Natural killer cell (primary cell): ENCODE measurements at regions not wholly inside any gene's neighbourhood (a gene's known extent, or its start where the extent isn't known, plus 50 kb on each side); places are given as distances from the start of the nearest gene placed in this dataset.

Source experiments
- ATAC-seq, 3 donors: fragments of 150-1000 bp in 2 of 3; fragments of 200-7000 bp in 1 of 3; cut with Tn5 transposase; 1 replicate in 1 of 3; 2 replicates in 2 of 3; pipeline ENCODE4 v1.10.0; 2021; ENCODE audit warnings: mild to moderate bottlenecking in 2 of 3, moderate library complexity in 2 of 3
- DNase-seq, 2 donors: peaks; one replicate each; pipeline versions ENCODE4 v3.0.0 to v3.0.0-alpha.2; 2013 to 2021; ENCODE audit warnings: mixed read lengths in 1 of 2
- H3K27ac ChIP-seq: one replicate; pipeline ENCODE4 v1.5.1; 2013; ENCODE audit warnings: mild to moderate bottlenecking, low read length
- H3K27me3 ChIP-seq: one replicate; pipeline ENCODE4 v1.6.1; 2013; ENCODE audit warnings: low read length; ENCODE audit not compliant: control insufficient read depth, insufficient read depth
- H3K36me3 ChIP-seq: one replicate; pipeline ENCODE4 v1.6.1; 2013; ENCODE audit warnings: low read length; ENCODE audit not compliant: control insufficient read depth, insufficient read depth
- H3K4me1 ChIP-seq: one replicate; pipeline ENCODE4 v1.6.1; 2013; ENCODE audit warnings: low read length; ENCODE audit not compliant: control insufficient read depth, insufficient read depth
- H3K4me3 ChIP-seq: one replicate; pipeline ENCODE4 v1.5.1; 2013; ENCODE audit warnings: low read length
- H3K9me3 ChIP-seq: one replicate; pipeline ENCODE4 v1.6.1; 2013; ENCODE audit warnings: low read length; ENCODE audit not compliant: control insufficient read depth, insufficient read depth
- H3K27ac Mint-ChIP-seq, 2 donors: one replicate each; pipeline ENCODE4 v1.8.0; 2022; ENCODE audit warnings: mild to moderate bottlenecking in 2 of 2, mixed read lengths in 2 of 2, moderate library complexity in 1 of 2
- H3K27me3 Mint-ChIP-seq, 2 donors: one replicate each; pipeline ENCODE4 v1.8.0; 2022; ENCODE audit warnings: low read depth in 2 of 2, mixed read lengths in 2 of 2
- H3K36me3 Mint-ChIP-seq: one replicate; pipeline ENCODE4 v1.8.0; 2022; ENCODE audit warnings: mixed read lengths
- H3K4me1 Mint-ChIP-seq, 2 donors: one replicate each; pipeline ENCODE4 v1.8.0; 2022; ENCODE audit warnings: mixed read lengths in 2 of 2
- H3K4me3 Mint-ChIP-seq: one replicate; pipeline ENCODE4 v1.8.0; 2022; ENCODE audit warnings: mild to moderate bottlenecking, moderate library complexity, mixed read lengths
- H3K9me3 Mint-ChIP-seq, 2 donors: one replicate each; pipeline ENCODE4 v1.8.0; 2022; ENCODE audit warnings: mixed read lengths in 2 of 2
- CTCF ChIP-seq: fragments of 200-600 bp; IDR thresholded peaks from one replicate; pipeline ENCODE4 v1.8.0; 2022; ENCODE audit warnings: antibody characterized with exemption
- WGBS: methylation state at CpG from one replicate; pipeline ENCODE4 v1.1.7; 2013; ENCODE audit warnings: missing lambda C conversion rate; ENCODE audit not compliant: insufficient coverage; 5-methylcytosine and 5-hydroxymethylcytosine counted together
- intact Hi-C: fragments of 100-400 bp; cut with micrococcal nuclease; formaldehyde crosslinking; loops from one replicate; pipeline ENCODE4 v1.14.2; 2022

GRCh38 chr20:39398656-39399055 is 436.5 kb downstream of the DHX35 start:
- H3K36me3 ChIP-seq = no peaks in the 10 kb centered on the region
- Mint-ChIP-seq H3K27me3 (peaks cover 8 to 9% of the 10 kb centered on the region in 2 donors), H3K9me3 (peaks cover 0 to 3% of the 10 kb centered on the region in 2 donors), H3K4me1 (no peaks in the 10 kb centered on the region), H3K27ac (no peak overlapping the region), H3K4me3 (no peak overlapping the region), H3K36me3 (no peaks in the 10 kb centered on the region)
- H3K9me3 ChIP-seq = no peaks in the 10 kb centered on the region
- H3K27me3 ChIP-seq = no peaks in the 10 kb centered on the region
- no peak for TF ChIP-seq CTCF
- ATAC-seq (no peak), DNase-seq (no peak)
- no peak overlapping the region for H3K27ac ChIP-seq
- H3K4me3 ChIP-seq = no peak overlapping the region
- WGBS = 21% methylated on average over 2 of the region's 2 CpGs
- no peaks in the 10 kb centered on the region for H3K4me1 ChIP-seq
- intact Hi-C loops = no loop called here

GRCh38 chr20:39397646-39398045 is 435.5 kb downstream of the DHX35 start:
- ATAC-seq (no peak), DNase-seq (no peak)
- Mint-ChIP-seq H3K27me3 (peaks cover 8 to 9% of the 10 kb centered on the region in 2 donors), H3K27ac (no peak overlapping the region), H3K4me1 (no peaks in the 10 kb centered on the region), H3K9me3 (peaks cover 0 to 3% of the 10 kb centered on the region in 2 donors), H3K36me3 (no peaks in the 10 kb centered on the region), H3K4me3 (no peak overlapping the region)
- TF ChIP-seq CTCF = no peak
- Histone ChIP-seq H3K4me3 (no peak overlapping the region), H3K9me3 (no peaks in the 10 kb centered on the region), H3K27me3 (no peaks in the 10 kb centered on the region), H3K27ac (no peak overlapping the region), H3K36me3 (no peaks in the 10 kb centered on the region), H3K4me1 (no peaks in the 10 kb centered on the region)
- intact Hi-C loops = no loop called here
- WGBS = 95% methylated on average over 1 of the region's 2 CpGs

GRCh38 chr20:39395478-39396291 is 433.5 kb downstream of the DHX35 start:
- no peak for DNase-seq
- no peak overlapping the region for H3K4me3 Mint-ChIP-seq
- Histone ChIP-seq H3K4me3 (no peak overlapping the region), H3K4me1 (no peaks in the 10 kb centered on the region), H3K9me3 (no peaks in the 10 kb centered on the region), H3K27me3 (no peaks in the 10 kb centered on the region), H3K27ac (no peak overlapping the region), H3K36me3 (no peaks in the 10 kb centered on the region)
- no peaks in the 10 kb centered on the region for H3K36me3 Mint-ChIP-seq
- H3K4me1 Mint-ChIP-seq = no peaks in the 10 kb centered on the region
- TF ChIP-seq CTCF = no peak
- peaks cover 0 to 8% of the 10 kb centered on the region in 2 donors for H3K27me3 Mint-ChIP-seq
- WGBS = 83% methylated on average over 9 of the region's 9 CpGs
- H3K9me3 Mint-ChIP-seq = peaks cover 0 to 3% of the 10 kb centered on the region in 2 donors
- intact Hi-C loops = no loop called here
- ATAC-seq = no peak
- no peak overlapping the region for H3K27ac Mint-ChIP-seq

GRCh38 chr20:39394461-39394860 is 432.3 kb downstream of the DHX35 start:
- no peak for ATAC-seq
- no peaks in the 10 kb centered on the region for H3K36me3 ChIP-seq
- Mint-ChIP-seq H3K9me3 (peaks cover 0 to 3% of the 10 kb centered on the region in 2 donors), H3K4me1 (no peaks in the 10 kb centered on the region), H3K27ac (no peak overlapping the region), H3K4me3 (no peak overlapping the region), H3K27me3 (peaks cover 0 to 8% of the 10 kb centered on the region in 2 donors), H3K36me3 (no peaks in the 10 kb centered on the region)
- no peaks in the 10 kb centered on the region for H3K27me3 ChIP-seq
- no peak for TF ChIP-seq CTCF
- no peaks in the 10 kb centered on the region for H3K4me1 ChIP-seq
- intact Hi-C loops = no loop called here
- no peak overlapping the region for H3K27ac ChIP-seq
- no peaks in the 10 kb centered on the region for H3K9me3 ChIP-seq
- WGBS = 93% methylated on average over 2 of the region's 2 CpGs
- DNase-seq = no peak
- no peak overlapping the region for H3K4me3 ChIP-seq
